Endothelial cell (in vitro differentiated cells): ENCODE measurements at regions not wholly inside any gene's neighbourhood (a gene's known extent, or its start where the extent isn't known, plus 50 kb on each side); places are given as distances from the start of the nearest gene placed in this dataset.

Source experiments
- DNase-seq: peaks from one replicate; pipeline ENCODE4 v3.0.0; 2021; ENCODE audit warnings: low spot score
- H3K27ac Mint-ChIP-seq: one replicate; pipeline ENCODE4 v1.8.0; 2021; ENCODE audit warnings: mixed read lengths, inconsistent platforms; ENCODE audit not compliant: unreplicated experiment
- H3K27me3 Mint-ChIP-seq: one replicate; pipeline ENCODE4 v1.8.0; 2021; ENCODE audit warnings: mild to moderate bottlenecking, moderate library complexity, mixed read lengths, inconsistent platforms; ENCODE audit not compliant: unreplicated experiment
- H3K36me3 Mint-ChIP-seq: one replicate; pipeline ENCODE4 v1.8.0; 2021; ENCODE audit warnings: mild to moderate bottlenecking, low read depth, mixed read lengths, inconsistent platforms; ENCODE audit not compliant: unreplicated experiment
- H3K4me1 Mint-ChIP-seq: one replicate; pipeline ENCODE4 v1.8.0; 2021; ENCODE audit warnings: mild to moderate bottlenecking, mixed read lengths, inconsistent platforms; ENCODE audit not compliant: unreplicated experiment
- H3K4me3 Mint-ChIP-seq: one replicate; pipeline ENCODE4 v1.8.0; 2021; ENCODE audit warnings: mild to moderate bottlenecking, mixed read lengths, inconsistent platforms; ENCODE audit not compliant: unreplicated experiment
- H3K9me3 Mint-ChIP-seq: one replicate; pipeline ENCODE4 v1.8.0; 2021; ENCODE audit warnings: mixed read lengths, inconsistent platforms; ENCODE audit not compliant: unreplicated experiment
- CTCF ChIP-seq: fragments of 200-600 bp; sonication (generic); IDR thresholded peaks from one replicate; pipeline ENCODE4 v1.5.0; 2021; ENCODE audit warnings: antibody characterized with exemption; ENCODE audit not compliant: unreplicated experiment

GRCh38 chr4:130110770-130111169, 1014.8 kb downstream of the C4orf33 start:
- Mint-ChIP-seq H3K4me3 (no peak overlapping the region), H3K27ac (no peak overlapping the region), H3K27me3 (peaks cover 2% of the 10 kb centered on the region), H3K9me3 (no peaks in the 10 kb centered on the region), H3K4me1 (no peaks in the 10 kb centered on the region), H3K36me3 (no peaks in the 10 kb centered on the region)
- DNase-seq: no peak
- no peak for TF ChIP-seq CTCF

- TF ChIP-seq CTCF: no peak
- Mint-ChIP-seq H3K4me1 (no peaks in the 10 kb centered on the region), H3K9me3 (no peaks in the 10 kb centered on the region), H3K36me3 (no peaks in the 10 kb centered on the region), H3K27me3 (no peaks in the 10 kb centered on the region), H3K27ac (no peak overlapping the region), H3K4me3 (no peak overlapping the region)
- DNase-seq: no peak
Observed at GRCh38 chr4:130124066-130124465, 1028.1 kb downstream of the C4orf33 start.

GRCh38 chr4:130125467-130125866, 1029.5 kb downstream of the C4orf33 start:
- Mint-ChIP-seq H3K27me3 (no peaks in the 10 kb centered on the region), H3K27ac (no peak overlapping the region)

GRCh38 chr4:130127297-130127696, 1031.3 kb downstream of the C4orf33 start:
- Mint-ChIP-seq H3K4me1 (no peaks in the 10 kb centered on the region), H3K36me3 (no peaks in the 10 kb centered on the region), H3K4me3 (no peak overlapping the region), H3K27ac (no peak overlapping the region), H3K27me3 (no peaks in the 10 kb centered on the region), H3K9me3 (no peaks in the 10 kb centered on the region)
- no peak for TF ChIP-seq CTCF
- DNase-seq: no peak

More at GRCh38 chr4:130125467-130125866, 1029.5 kb downstream of the C4orf33 start:
- no peak for DNase-seq
- TF ChIP-seq CTCF: no peak
- H3K4me3 Mint-ChIP-seq: no peak overlapping the region
- H3K4me1 Mint-ChIP-seq: no peaks in the 10 kb centered on the region
- H3K36me3 Mint-ChIP-seq: no peaks in the 10 kb centered on the region
- H3K9me3 Mint-ChIP-seq: no peaks in the 10 kb centered on the region

GRCh38 chr4:130131536-130131935, 1035.6 kb downstream of the C4orf33 start:
- H3K36me3 Mint-ChIP-seq: no peaks in the 10 kb centered on the region
- no peak for TF ChIP-seq CTCF
- DNase-seq: no peak
- H3K9me3 Mint-ChIP-seq: no peaks in the 10 kb centered on the region
- H3K27me3 Mint-ChIP-seq: no peaks in the 10 kb centered on the region
- no peaks in the 10 kb centered on the region for H3K4me1 Mint-ChIP-seq
- H3K27ac Mint-ChIP-seq: no peak overlapping the region
- H3K4me3 Mint-ChIP-seq: no peak overlapping the region
